Sigmoid colon (tissue), 6 donors: ENCODE measurements at regions not wholly inside any gene's neighbourhood (a gene's known extent, or its start where the extent isn't known, plus 50 kb on each side); places are given as distances from the start of the nearest gene placed in this dataset.

Experiments
- DNase-seq: peaks from one replicate; pipeline ENCODE4 v3.0.0-alpha.2; 2019
- H3K27ac ChIP-seq, 4 donors: fragments of 200-600 bp; sonication (generic); one replicate each; pipeline ENCODE4 v1.5.1; 2016 to 2019; ENCODE audit warnings: mild to moderate bottlenecking in 1 of 4
- H3K27me3 ChIP-seq, 3 donors: fragments of 200-600 bp; sonication (generic); one replicate each; pipeline ENCODE4 v1.5.1; 2019; ENCODE audit warnings: mild to moderate bottlenecking in 1 of 3
- H3K36me3 ChIP-seq, 4 donors: fragments of 200-600 bp; sonication (generic); one replicate each; pipeline ENCODE4 v1.5.1; 2016 to 2019
- H3K4me1 ChIP-seq, 4 donors: fragments of 200-600 bp; sonication (generic); one replicate each; pipeline ENCODE4 v1.5.1; 2017 to 2019
- H3K4me3 ChIP-seq, 4 donors: fragments of 200-600 bp; sonication (generic); one replicate each; pipeline ENCODE4 v1.5.1; 2017 to 2019; ENCODE audit warnings: mild to moderate bottlenecking in 2 of 4, moderate library complexity in 1 of 4
- H3K9me3 ChIP-seq, 4 donors: fragments of 200-600 bp in 3 of 4; sonication (generic) in 3 of 4; one replicate each; pipeline versions ENCODE4 v1.5.1 to v1.6.1; 2013 to 2019
- CTCF ChIP-seq, 4 experiments: fragments of 450-650 bp in 3 of 4; fragments of 200-600 bp in 1 of 4; IDR thresholded peaks; one replicate each; pipeline ENCODE4 v1.5.1; 2016 to 2019; ENCODE audit warnings: antibody characterized with exemption in 4 of 4, mild to moderate bottlenecking in 3 of 4, moderate library complexity in 2 of 4
- EP300 ChIP-seq, 4 donors: sonication (generic); formaldehyde crosslinking; IDR thresholded peaks; one replicate each; pipeline ENCODE4 v1.6.1; 2017; ENCODE audit warnings: antibody characterized with exemption in 4 of 4
- POLR2A ChIP-seq, 2 donors: fragments of 450-650 bp; IDR thresholded peaks; one replicate each; pipeline ENCODE4 v1.6.1; 2016; ENCODE audit warnings: antibody characterized with exemption in 2 of 2, mild to moderate bottlenecking in 2 of 2, moderate library complexity in 2 of 2
- POLR2AphosphoS5 ChIP-seq, 4 donors: sonication (generic); formaldehyde crosslinking; IDR thresholded peaks; one replicate each; pipeline ENCODE4 v1.6.1; 2017; ENCODE audit warnings: antibody characterized with exemption in 4 of 4
- WGBS, 2 donors: extraction: QIAGEN DNeasy Blood & Tissue Kit; methylation state at CpG; one replicate each; pipeline ENCODE4 v1.1.7; 2013; 5-methylcytosine and 5-hydroxymethylcytosine counted together
- intact Hi-C: fragments of 100-400 bp; cut with DNase I; formaldehyde crosslinking; loops from one replicate; pipeline ENCODE4 v1.15.1; 2023
- donor health status: healthy with polysubstance abuse.
- donor health status: healthy.

GRCh38 chr13:73616861-73617260 lies 517.3 kb downstream of the KLF12 start:
- H3K27me3 ChIP-seq = no peaks in the 10 kb centered on the region
- intact Hi-C loops = no loop called here
- no peak overlapping the region for H3K27ac ChIP-seq
- 76 to 94% methylated on average over 3 of the region's 3 CpGs for WGBS, 2 donors
- no peak for DNase-seq
- H3K36me3 ChIP-seq = no peaks in the 10 kb centered on the region
- no peak for TF ChIP-seq POLR2A (IDR thresholded peaks at IDR 0.05)
- no peak for TF ChIP-seq POLR2AphosphoS5 (IDR thresholded peaks at IDR 0.05)
- no peak for TF ChIP-seq EP300 (IDR thresholded peaks at IDR 0.05)
- TF ChIP-seq CTCF (IDR thresholded peaks at IDR 0.05) = no peak
- no peaks in the 10 kb centered on the region for H3K4me1 ChIP-seq
- H3K4me3 ChIP-seq = no peak overlapping the region
- no peaks in the 10 kb centered on the region for H3K9me3 ChIP-seq

- TF ChIP-seq EP300 (IDR thresholded peaks at IDR 0.05) = no peak
- no peak for TF ChIP-seq POLR2A (IDR thresholded peaks at IDR 0.05)
- TF ChIP-seq CTCF (IDR thresholded peaks at IDR 0.05) = no peak
- no peak for TF ChIP-seq POLR2AphosphoS5 (IDR thresholded peaks at IDR 0.05)
- intact Hi-C loops = no loop called here
- DNase-seq = no peak
- Histone ChIP-seq H3K4me1 (peaks cover 0 to 9% (median 4%) of the 10 kb centered on the region in 4 donors), H3K27ac (no peak overlapping the region), H3K36me3 (no peaks in the 10 kb centered on the region), H3K9me3 (no peaks in the 10 kb centered on the region), H3K4me3 (no peak overlapping the region), H3K27me3 (no peaks in the 10 kb centered on the region)
- WGBS, 2 donors = 45 to 63% methylated on average over 6 of the region's 6 CpGs
Observed at GRCh38 chr13:73610799-73611592, 523.2 kb downstream of the KLF12 start.

- Histone ChIP-seq H3K9me3 (peaks cover 0 to 6% (median under 1%) of the 10 kb centered on the region in 4 donors), H3K36me3 (no peaks in the 10 kb centered on the region), H3K27me3 (no peaks in the 10 kb centered on the region), H3K4me1 (peaks cover 0 to 9% (median 4%) of the 10 kb centered on the region in 4 donors), H3K27ac (no peak overlapping the region), H3K4me3 (no peak overlapping the region)
- 66 to 81% methylated on average over 7 of the region's 7 CpGs for WGBS, 2 donors
- DNase-seq = no peak
- no peak for TF ChIP-seq CTCF (IDR thresholded peaks at IDR 0.05)
- no peak for TF ChIP-seq POLR2AphosphoS5 (IDR thresholded peaks at IDR 0.05)
- no peak for TF ChIP-seq POLR2A (IDR thresholded peaks at IDR 0.05)
- TF ChIP-seq EP300 (IDR thresholded peaks at IDR 0.05) = no peak
- intact Hi-C loops = no loop called here
Observed at GRCh38 chr13:73608711-73609485, 525.3 kb downstream of the KLF12 start.

- Histone ChIP-seq H3K27me3 (no peaks in the 10 kb centered on the region), H3K4me1 (peaks cover 0 to 9% (median 4%) of the 10 kb centered on the region in 4 donors), H3K4me3 (no peak overlapping the region), H3K27ac (no peak overlapping the region), H3K9me3 (peaks cover 0 to 6% (median under 1%) of the 10 kb centered on the region in 4 donors), H3K36me3 (no peaks in the 10 kb centered on the region)
- WGBS, 2 donors = 51 to 69% methylated on average over 2 of the region's 2 CpGs
- TF ChIP-seq POLR2AphosphoS5 (IDR thresholded peaks at IDR 0.05) = no peak
- no peak for TF ChIP-seq POLR2A (IDR thresholded peaks at IDR 0.05)
- TF ChIP-seq CTCF (IDR thresholded peaks at IDR 0.05) = no peak
- no peak for TF ChIP-seq EP300 (IDR thresholded peaks at IDR 0.05)
- intact Hi-C loops = no loop called here
- no peak for DNase-seq
Observed at GRCh38 chr13:73608157-73608516, 526.1 kb downstream of the KLF12 start.
